SK-N-SH (cell line): ENCODE measurements at regions not wholly inside any gene's neighbourhood (a gene's known extent, or its start where the extent isn't known, plus 50 kb on each side); places are given as distances from the start of the nearest gene placed in this dataset.

ENCODE experiments used
- CTCF ChIA-PET: fragments of 300-600, 350-600 bp; formaldehyde crosslinking; extraction: SDS; loops from one replicate; lab custom pipeline; 2021; lab: Yijun Ruan, JAX
- POLR2A ChIA-PET: fragments of 350-600 bp; sonication (Branson Sonifier 250); formaldehyde crosslinking; extraction: SDS; loops from one replicate; lab custom pipeline; 2020; ENCODE audit warnings: antibody characterized with exemption, inconsistent platforms; lab: Yijun Ruan, JAX
- DNase-seq: peaks from one replicate; pipeline ENCODE4 v3.0.0; 2012
- H2AFZ ChIP-seq: fragments of 200-600 bp; sonication (generic); 2 replicates; pipeline ENCODE4 v1.8.1; 2016; ENCODE audit warnings: antibody characterized with exemption, mild to moderate bottlenecking, low read depth
- H3F3A ChIP-seq: fragments of 200-600 bp; sonication (generic); replicated peaks from 2 replicates; pipeline ENCODE3; 2016; ENCODE audit warnings: antibody characterized with exemption, mild to moderate bottlenecking; ENCODE audit not compliant: insufficient read depth
- H3K27ac ChIP-seq, 2 experiments: fragments of 200-500 bp in 1 of 2; fragments of 200-600 bp in 1 of 2; sonication (Bioruptor generic) in 1 of 2; sonication (generic), shearing (Covaris generic) in 1 of 2; 2 replicates each; pipeline versions ENCODE4 v1.5.1 to v1.6.1; 2014 to 2016; ENCODE audit warnings: low read depth in 2 of 2, inconsistent platforms in 1 of 2, low read length in 1 of 2, mild to moderate bottlenecking in 1 of 2, mixed read lengths in 1 of 2
- H3K27me3 ChIP-seq: fragments of 200-600 bp; sonication (generic), shearing (Covaris generic); 2 replicates; pipeline ENCODE4 v1.6.1; 2016; ENCODE audit warnings: mixed run types; ENCODE audit not compliant: insufficient read depth
- H3K36me3 ChIP-seq, 2 experiments: fragments of 200-500 bp in 1 of 2; fragments of 200-600 bp in 1 of 2; sonication (Bioruptor generic) in 1 of 2; sonication (generic) in 1 of 2; replicated peaks in 1 of 2; 2 replicates each; pipeline versions ENCODE3 to v1.5.1; 2014 to 2016; ENCODE audit warnings: low read length in 1 of 2, mild to moderate bottlenecking in 1 of 2; ENCODE audit not compliant: insufficient read depth in 2 of 2, control insufficient read depth in 1 of 2
- H3K4me1 ChIP-seq, 2 experiments: fragments of 200-500 bp in 1 of 2; fragments of 200-600 bp in 1 of 2; sonication (Bioruptor generic) in 1 of 2; sonication (generic), shearing (Covaris generic) in 1 of 2; 2 replicates each; pipeline versions ENCODE4 v1.5.1 to v1.6.1; 2014 to 2016; ENCODE audit warnings: low read depth in 1 of 2, low read length in 1 of 2, mixed run types in 1 of 2; ENCODE audit not compliant: insufficient read depth in 2 of 2, control insufficient read depth in 1 of 2
- H3K4me2 ChIP-seq: fragments of 200-600 bp; sonication (generic), shearing (Covaris generic); 2 replicates; pipeline ENCODE4 v1.6.1; 2017; ENCODE audit warnings: mixed run types
- H3K4me3 ChIP-seq, 2 experiments: fragments of 200-500 bp in 1 of 2; fragments of 200-600 bp in 1 of 2; sonication (Bioruptor generic) in 1 of 2; sonication (generic), shearing (Covaris generic) in 1 of 2; 2 replicates each; pipeline versions ENCODE4 v1.5.1 to v1.8.1; 2014 to 2016; ENCODE audit warnings: low read depth in 2 of 2, inconsistent platforms in 1 of 2, low read length in 1 of 2, mild to moderate bottlenecking in 1 of 2, mixed read lengths in 1 of 2, moderate library complexity in 1 of 2
- H3K79me2 ChIP-seq: fragments of 200-600 bp; sonication (generic); 2 replicates; pipeline ENCODE4 v1.8.1; 2017; ENCODE audit warnings: mild to moderate bottlenecking; ENCODE audit not compliant: insufficient read depth
- H3K9ac ChIP-seq: fragments of 200-600 bp; sonication (generic); 2 replicates; pipeline ENCODE4 v1.6.1; 2017; ENCODE audit warnings: mixed run types
- H3K9me2 ChIP-seq: fragments of 200-600 bp; sonication (generic); 2 replicates; pipeline ENCODE4 v1.6.1; 2017; ENCODE audit warnings: mixed run types
- H3K9me3 ChIP-seq: fragments of 200-600 bp; sonication (generic); 2 replicates; pipeline ENCODE4 v1.6.1; 2017; ENCODE audit warnings: mixed run types, mild to moderate bottlenecking, moderate library complexity
- H4K20me1 ChIP-seq: fragments of 200-600 bp; sonication (generic); 2 replicates; pipeline ENCODE4 v1.6.1; 2017; ENCODE audit warnings: mild to moderate bottlenecking, mixed run types; ENCODE audit not compliant: insufficient read depth
- FOXJ3 ChIP-seq: sonication (generic); formaldehyde crosslinking; IDR thresholded peaks from 2 replicates; pipeline ENCODE4 v1.5.1; 2020; ENCODE audit warnings: mild to moderate bottlenecking, missing genetic modification reagents
- GABPA ChIP-seq: IDR thresholded peaks from 2 replicates; pipeline ENCODE4 v1.4.0; 2012; ENCODE audit warnings: low read depth, mild to moderate bottlenecking
- GATA2 ChIP-seq: sonication (generic); formaldehyde crosslinking; IDR thresholded peaks from 2 replicates; pipeline ENCODE4 v1.5.0; 2020; ENCODE audit warnings: mild to moderate bottlenecking, missing genetic modification reagents
- IRF3 ChIP-seq: fragments of 150-350 bp; IDR thresholded peaks from 2 replicates; pipeline ENCODE4 v1.6.1; 2016; ENCODE audit warnings: mild to moderate bottlenecking, low read depth, low read length
- NFIC ChIP-seq: IDR thresholded peaks from 2 replicates; pipeline ENCODE4 v1.4.0; 2012; ENCODE audit warnings: borderline replicate concordance
- NRF1 ChIP-seq: IDR thresholded peaks from 2 replicates; pipeline ENCODE4 v1.6.1; 2012; ENCODE audit warnings: low read depth, mild to moderate bottlenecking, low read length
- RAD21 ChIP-seq: IDR thresholded peaks from 2 replicates; pipeline ENCODE4 v1.6.1; 2012; ENCODE audit warnings: mild to moderate bottlenecking, low read length
- RCOR1 ChIP-seq: fragments of 150-350 bp; IDR thresholded peaks from 2 replicates; pipeline ENCODE4 v1.6.1; 2017; ENCODE audit warnings: antibody characterized with exemption, low read length
- RFX5 ChIP-seq: IDR thresholded peaks from 2 replicates; pipeline ENCODE4 v1.6.1; 2012; ENCODE audit warnings: mild to moderate bottlenecking, improper control_type of control experiment, low read length
- RXRA ChIP-seq: IDR thresholded peaks from 2 replicates; pipeline ENCODE4 v1.4.0; 2012; ENCODE audit warnings: low read depth, mild to moderate bottlenecking, borderline replicate concordance
- TAF1 ChIP-seq: IDR thresholded peaks from 2 replicates; pipeline ENCODE4 v1.6.1; 2012; ENCODE audit warnings: low read depth, mild to moderate bottlenecking, low read length, moderate library complexity, borderline replicate concordance
- TCF12 ChIP-seq: IDR thresholded peaks from 2 replicates; pipeline ENCODE4 v1.4.0; 2012
- USF1 ChIP-seq: IDR thresholded peaks from 2 replicates; pipeline ENCODE4 v1.4.0; 2012; ENCODE audit warnings: low read depth, borderline replicate concordance
- USF2 ChIP-seq: fragments of 150-350 bp; IDR thresholded peaks from 2 replicates; pipeline ENCODE4 v1.6.1; 2017; ENCODE audit warnings: antibody characterized with exemption, low read length, low read depth, borderline replicate concordance
- YY1 ChIP-seq: IDR thresholded peaks from 2 replicates; pipeline ENCODE4 v1.4.0; 2012; ENCODE audit warnings: low read depth, mild to moderate bottlenecking
- WGBS: methylation state at CpG from one replicate; pipeline ENCODE4 v1.1.6; 2017; ENCODE audit warnings: low lambda C conversion rate; 5-methylcytosine and 5-hydroxymethylcytosine counted together
- TF ChIP-seq, protein P1 (sequence below): IDR thresholded peaks from 2 replicates; pipeline ENCODE4 v1.6.1; 2012; ENCODE audit warnings: mild to moderate bottlenecking, low read depth, low read length, moderate library complexity

DNA sequence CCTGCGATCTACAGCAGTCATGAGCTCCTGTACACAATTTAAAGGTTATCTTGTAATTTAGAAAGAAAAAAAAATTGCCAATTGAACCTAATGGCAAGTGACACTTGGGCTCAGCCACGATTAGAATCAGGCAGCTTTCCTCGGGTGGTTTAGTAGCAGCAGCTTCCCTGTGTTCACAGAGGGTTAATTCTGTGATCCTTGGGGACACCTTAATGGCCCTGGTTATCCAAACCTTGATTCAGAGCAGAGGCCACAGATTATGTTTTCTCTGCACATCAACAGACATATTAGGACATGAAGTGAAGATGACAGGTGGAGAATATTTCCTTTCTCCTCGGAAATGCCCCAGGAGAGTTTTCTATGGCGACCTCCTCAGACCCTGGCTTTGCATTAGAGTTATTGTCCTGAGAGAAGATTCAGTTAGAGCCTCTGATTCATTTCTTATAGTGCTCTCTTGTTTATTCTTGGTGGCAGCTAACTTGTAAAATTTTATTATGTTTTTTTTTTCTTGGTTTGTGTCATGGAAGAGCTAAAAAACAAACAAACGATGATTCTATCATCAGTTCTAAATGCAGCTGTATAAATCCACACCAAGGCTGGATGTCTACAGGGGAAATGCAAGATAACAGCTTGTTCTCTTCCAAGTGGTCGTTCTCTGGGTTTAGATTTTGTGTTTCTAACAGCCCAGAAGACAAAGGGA is 351.2 kb upstream of the DYNLRB2 start:
- no peaks in the 10 kb centered on the region for H4K20me1 ChIP-seq
- POLR2A ChIA-PET, result no interaction called here
- H3K79me2 ChIP-seq, result no peaks in the 10 kb centered on the region
- H3K27me3 ChIP-seq, result no peaks in the 10 kb centered on the region
- no peak overlapping the region for H3K9ac ChIP-seq
- no peak overlapping the region for H3K27ac ChIP-seq
- no peak for TF ChIP-seq IRF3
- no peak for TF ChIP-seq RAD21
- TF ChIP-seq RFX5, result no peak
- TF ChIP-seq USF1, result no peak
- no peak for TF ChIP-seq USF2
- TF ChIP-seq, protein P1, sequence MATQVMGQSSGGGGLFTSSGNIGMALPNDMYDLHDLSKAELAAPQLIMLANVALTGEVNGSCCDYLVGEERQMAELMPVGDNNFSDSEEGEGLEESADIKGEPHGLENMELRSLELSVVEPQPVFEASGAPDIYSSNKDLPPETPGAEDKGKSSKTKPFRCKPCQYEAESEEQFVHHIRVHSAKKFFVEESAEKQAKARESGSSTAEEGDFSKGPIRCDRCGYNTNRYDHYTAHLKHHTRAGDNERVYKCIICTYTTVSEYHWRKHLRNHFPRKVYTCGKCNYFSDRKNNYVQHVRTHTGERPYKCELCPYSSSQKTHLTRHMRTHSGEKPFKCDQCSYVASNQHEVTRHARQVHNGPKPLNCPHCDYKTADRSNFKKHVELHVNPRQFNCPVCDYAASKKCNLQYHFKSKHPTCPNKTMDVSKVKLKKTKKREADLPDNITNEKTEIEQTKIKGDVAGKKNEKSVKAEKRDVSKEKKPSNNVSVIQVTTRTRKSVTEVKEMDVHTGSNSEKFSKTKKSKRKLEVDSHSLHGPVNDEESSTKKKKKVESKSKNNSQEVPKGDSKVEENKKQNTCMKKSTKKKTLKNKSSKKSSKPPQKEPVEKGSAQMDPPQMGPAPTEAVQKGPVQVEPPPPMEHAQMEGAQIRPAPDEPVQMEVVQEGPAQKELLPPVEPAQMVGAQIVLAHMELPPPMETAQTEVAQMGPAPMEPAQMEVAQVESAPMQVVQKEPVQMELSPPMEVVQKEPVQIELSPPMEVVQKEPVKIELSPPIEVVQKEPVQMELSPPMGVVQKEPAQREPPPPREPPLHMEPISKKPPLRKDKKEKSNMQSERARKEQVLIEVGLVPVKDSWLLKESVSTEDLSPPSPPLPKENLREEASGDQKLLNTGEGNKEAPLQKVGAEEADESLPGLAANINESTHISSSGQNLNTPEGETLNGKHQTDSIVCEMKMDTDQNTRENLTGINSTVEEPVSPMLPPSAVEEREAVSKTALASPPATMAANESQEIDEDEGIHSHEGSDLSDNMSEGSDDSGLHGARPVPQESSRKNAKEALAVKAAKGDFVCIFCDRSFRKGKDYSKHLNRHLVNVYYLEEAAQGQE, result no peak
- TF ChIP-seq GABPA, result no peak
- TF ChIP-seq TCF12, result no peak
- TF ChIP-seq RCOR1, result no peak
- TF ChIP-seq YY1, result no peak
- TF ChIP-seq NRF1, result no peak
- no peak for TF ChIP-seq FOXJ3 (CRISPR knock-in tag)
- no peak for TF ChIP-seq RXRA
- TF ChIP-seq TAF1, result no peak
- no peak for TF ChIP-seq NFIC
- no peak for TF ChIP-seq GATA2 (CRISPR knock-in tag)
- 21% methylated on average over 7 of the region's 7 CpGs for WGBS
- no peaks in the 10 kb centered on the region for H3K9me2 ChIP-seq
- no peak overlapping the region for H3K4me3 ChIP-seq
- H3K4me1 ChIP-seq, result no peaks in the 10 kb centered on the region
- DNase-seq, result no peak
- CTCF ChIA-PET, result no interaction called here
- H2AFZ ChIP-seq, result no peak overlapping the region
- H3K9me3 ChIP-seq, result no peaks in the 10 kb centered on the region
- H3K36me3 ChIP-seq, result no peaks in the 10 kb centered on the region
- H3F3A ChIP-seq, result no peaks in the 10 kb centered on the region
- no peak overlapping the region for H3K4me2 ChIP-seq
